Muscle of back (tissue), 3 donors: ENCODE measurements at regions not wholly inside any gene's neighbourhood (a gene's known extent, or its start where the extent isn't known, plus 50 kb on each side); places are given as distances from the start of the nearest gene placed in this dataset.
"Not testable (repeated sequence)": the region's sequence is repeated elsewhere in the genome, so short reads cannot be mapped to it uniquely, and the experiment has no call there.

Source experiments
- DNase-seq, 3 donors: peaks; one replicate each; pipeline versions ENCODE4 v3.0.0 to v3.0.0-alpha.2; 2013

- DNase-seq: no peak
Measured at GRCh38 chr16:55061126-55061525, 130.5 kb downstream of the IRX5 start.

DNA sequence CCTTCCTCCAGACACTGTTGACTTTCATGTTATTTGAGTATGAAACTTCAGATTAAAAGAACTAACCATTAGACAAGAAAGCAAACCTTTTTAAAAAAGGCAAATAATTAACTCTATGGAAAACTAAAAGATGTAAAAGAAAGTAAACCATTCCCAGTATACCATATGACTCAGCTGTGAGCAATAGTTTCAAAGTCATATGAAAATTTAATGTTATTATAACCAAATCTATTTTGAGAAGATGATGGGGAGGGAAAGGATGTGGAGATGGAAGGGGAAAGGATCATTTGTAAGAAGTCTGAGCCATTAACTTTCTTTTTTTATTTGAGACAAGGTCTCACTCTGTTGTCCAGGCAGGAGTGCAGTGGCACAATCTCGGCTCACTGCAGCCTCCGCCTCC is 131.8 kb downstream of the IRX5 start:
- DNase-seq: no peak

GRCh38 chr16:55072976-55073375 is 142.3 kb downstream of the IRX5 start:
- DNase-seq: no peak

- no peak for DNase-seq
Measured at GRCh38 chr16:55073830-55074229, 143.2 kb downstream of the IRX5 start.

GRCh38 chr16:55075208-55075607 is 144.5 kb downstream of the IRX5 start:
- DNase-seq: not testable (repeated sequence)

DNA sequence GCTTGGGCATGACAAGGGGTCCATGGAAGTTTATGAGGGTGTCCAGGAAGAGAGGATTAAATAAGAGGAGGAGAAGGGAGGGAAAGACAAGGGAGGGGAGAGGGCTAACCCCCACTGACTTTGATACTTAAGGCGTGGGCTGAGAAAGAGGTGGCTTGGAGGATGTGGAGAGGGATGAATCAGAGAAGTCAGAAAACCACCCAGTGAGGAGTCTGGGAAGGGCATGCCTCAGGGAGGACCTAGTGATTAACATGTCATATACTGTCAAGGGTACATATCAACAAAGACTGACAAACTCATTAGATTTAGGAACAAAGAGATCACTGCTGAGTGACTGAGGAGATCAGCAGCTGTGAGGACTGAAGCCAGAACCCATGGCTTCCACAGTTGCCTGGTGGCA is 145.4 kb downstream of the IRX5 start:
- DNase-seq: no peak

GRCh38 chr16:55077266-55077665 is 146.6 kb downstream of the IRX5 start:
- no peak for DNase-seq

- DNase-seq: no peak
Measured at GRCh38 chr16:55078153-55078552, 147.5 kb downstream of the IRX5 start.

DNA sequence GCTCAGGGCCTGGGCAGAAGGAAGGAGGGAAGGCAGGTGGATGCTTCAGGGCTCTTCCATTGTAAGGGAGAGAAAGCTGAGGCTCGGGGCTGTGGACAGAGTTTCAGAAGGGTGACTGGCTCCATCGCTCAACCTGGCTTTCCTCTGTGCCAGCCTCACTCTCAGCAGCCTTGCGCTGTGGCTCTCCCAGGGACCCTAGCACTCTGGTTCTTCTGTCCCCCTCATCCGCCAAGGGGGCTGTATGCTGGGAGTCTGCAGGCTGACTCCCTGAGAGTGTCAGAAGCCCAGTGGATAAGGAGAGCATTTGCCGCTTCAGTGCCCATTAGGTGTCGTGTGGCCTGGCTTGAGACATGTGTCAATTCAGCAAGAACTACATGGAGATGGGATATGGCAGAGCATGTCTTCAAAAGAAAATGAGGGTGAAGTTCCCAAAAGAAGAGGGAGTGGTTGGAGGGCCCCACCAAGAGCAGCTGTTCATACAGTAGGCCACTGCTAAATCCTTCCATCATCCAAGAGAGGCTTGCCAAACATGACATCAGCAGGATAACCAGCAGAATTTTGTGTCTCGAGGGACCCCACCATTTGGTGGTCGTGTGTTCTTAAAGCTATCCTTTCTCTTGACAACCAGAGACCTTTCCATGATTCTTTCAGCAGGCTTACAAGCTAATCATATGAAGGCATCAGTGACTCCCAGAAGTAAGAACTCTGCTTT is 148.2 kb downstream of the IRX5 start:
- DNase-seq: peak; percentile 25 to 76 (median 53)

GRCh38 chr16:55081622-55082590 is 151.2 kb downstream of the IRX5 start:
- DNase-seq: no peak

DNA sequence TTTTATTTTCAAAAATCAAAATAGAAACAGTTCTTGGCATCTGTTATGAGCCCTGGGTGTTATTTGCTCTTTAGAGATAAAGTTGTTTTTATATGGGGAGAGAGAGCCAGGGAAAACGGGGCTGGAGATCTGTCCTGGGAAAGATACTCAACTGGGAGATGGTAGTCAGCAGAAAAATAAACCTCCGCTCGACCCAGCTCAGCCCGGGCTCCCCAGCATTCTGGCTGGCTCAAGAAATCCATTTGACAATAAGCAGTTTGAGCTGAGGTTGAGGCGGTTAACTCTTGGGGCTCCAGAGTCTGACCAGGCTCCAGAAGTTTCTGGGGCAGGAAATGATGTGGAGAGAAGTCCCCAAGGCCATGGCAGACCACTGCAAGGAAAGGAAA is 151.9 kb downstream of the IRX5 start:
- DNase-seq: no peak

DNA sequence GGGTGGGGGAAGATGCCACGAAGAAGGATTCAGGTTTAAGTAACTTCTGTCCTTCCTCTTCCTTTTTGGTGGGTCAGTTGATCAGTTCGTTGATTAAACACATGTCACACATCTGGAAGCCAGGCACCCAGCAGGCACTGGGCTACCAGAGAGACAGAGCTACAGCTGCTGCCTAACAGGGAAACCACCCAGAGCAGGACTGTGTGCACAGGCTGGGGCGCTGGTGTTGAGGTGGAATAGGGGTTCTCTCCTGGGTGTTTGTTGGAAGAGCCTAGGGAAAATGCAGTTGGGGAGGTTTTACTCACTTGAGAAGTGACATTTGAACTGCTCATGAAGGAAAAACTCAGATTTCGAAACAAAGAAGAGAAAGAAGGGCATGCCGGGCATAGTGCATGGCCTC is 152.4 kb downstream of the IRX5 start:
- DNase-seq: no peak

- no peak for DNase-seq
Measured at GRCh38 chr16:55088098-55088497, 157.4 kb downstream of the IRX5 start.

DNA sequence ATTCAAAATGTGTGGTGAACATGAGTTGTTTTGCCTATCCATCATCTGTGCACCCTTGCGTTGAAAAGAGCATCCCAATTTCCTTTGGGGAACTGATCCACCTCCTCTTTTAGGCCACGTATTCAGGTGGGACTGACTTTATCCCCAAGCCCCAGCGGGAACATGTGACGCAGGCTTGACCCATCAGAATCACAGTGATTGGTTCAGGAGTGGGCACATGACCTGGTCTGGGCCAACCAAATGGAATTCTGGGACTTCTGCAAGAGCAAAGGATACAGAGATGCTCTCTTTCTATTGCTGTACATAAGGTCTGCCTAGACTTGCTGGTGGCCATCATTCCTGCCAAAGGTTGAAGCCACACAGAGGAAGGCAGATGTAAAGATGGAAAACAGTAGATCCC is 158.9 kb downstream of the IRX5 start:
- no peak for DNase-seq

- DNase-seq: no peak
Measured at GRCh38 chr16:55091213-55091870, 160.7 kb downstream of the IRX5 start.

DNA sequence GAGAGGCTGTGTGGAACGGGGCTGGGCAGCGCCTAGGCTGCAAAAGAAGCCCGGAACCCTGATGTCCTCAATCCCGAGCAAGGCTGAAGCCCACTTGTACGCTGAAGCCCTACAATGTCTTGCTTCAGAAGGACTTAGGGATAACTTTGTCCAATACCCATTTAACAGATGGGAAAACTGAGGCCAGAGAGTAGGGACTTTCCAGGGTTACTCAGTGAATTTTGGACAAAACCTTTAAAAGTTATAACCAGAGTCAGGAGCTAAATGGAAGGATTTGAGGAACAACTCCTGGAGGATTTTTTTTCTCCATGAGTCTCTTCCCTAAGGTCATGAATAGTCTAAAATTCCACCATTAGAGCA is 161.2 kb downstream of the IRX5 start:
- DNase-seq: no peak

GRCh38 chr16:55100100-55100499 is 169.4 kb downstream of the IRX5 start:
- DNase-seq: no peak

DNA sequence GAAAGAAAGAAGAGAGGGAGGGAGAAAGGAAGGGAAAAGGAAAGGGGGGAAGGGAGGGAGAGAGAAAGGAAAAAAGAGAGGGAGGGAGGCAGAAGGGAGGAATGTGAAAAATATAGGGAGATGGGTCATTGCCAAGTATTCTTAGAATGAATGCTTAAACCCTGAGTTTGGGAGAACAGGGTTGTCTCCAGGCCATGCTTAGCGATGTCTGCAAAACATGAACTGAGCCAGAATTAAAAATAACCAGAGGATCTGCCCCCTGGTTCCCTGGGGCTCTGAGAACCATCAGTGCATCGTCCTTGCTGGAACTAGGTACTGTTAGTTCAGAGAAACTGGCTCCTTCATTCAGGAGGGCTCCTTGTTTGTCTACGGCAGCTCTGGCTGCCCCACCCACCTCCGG is 170.4 kb downstream of the IRX5 start:
- peak in 2 of 3 donors; percentile 17 to 55 for DNase-seq

DNA sequence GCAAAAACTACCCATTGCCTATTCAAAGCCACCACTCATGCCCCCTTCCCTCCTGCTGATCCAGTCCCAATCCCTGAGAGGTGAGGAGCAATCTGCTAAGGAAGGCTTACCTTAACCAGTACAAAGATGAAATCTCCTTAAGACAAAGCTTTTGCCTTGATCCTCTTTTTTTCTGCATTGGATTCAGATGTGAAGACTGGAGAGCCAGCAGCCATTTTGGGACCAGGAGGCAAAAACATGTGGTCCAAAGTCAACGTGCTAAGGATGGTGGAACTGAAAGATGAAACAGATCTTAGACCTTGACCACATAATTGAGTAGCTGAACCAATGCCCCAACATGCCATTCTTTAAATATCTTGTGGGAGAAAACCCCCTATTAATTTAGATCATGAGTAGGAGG is 171.4 kb downstream of the IRX5 start:
- DNase-seq: no peak

- no peak for DNase-seq
Measured at GRCh38 chr16:55102531-55102930, 171.9 kb downstream of the IRX5 start.

- no peak for DNase-seq
Measured at GRCh38 chr16:55107851-55108250, 177.2 kb downstream of the IRX5 start.

GRCh38 chr16:55113210-55113609 is 182.5 kb downstream of the IRX5 start:
- DNase-seq: no peak

DNA sequence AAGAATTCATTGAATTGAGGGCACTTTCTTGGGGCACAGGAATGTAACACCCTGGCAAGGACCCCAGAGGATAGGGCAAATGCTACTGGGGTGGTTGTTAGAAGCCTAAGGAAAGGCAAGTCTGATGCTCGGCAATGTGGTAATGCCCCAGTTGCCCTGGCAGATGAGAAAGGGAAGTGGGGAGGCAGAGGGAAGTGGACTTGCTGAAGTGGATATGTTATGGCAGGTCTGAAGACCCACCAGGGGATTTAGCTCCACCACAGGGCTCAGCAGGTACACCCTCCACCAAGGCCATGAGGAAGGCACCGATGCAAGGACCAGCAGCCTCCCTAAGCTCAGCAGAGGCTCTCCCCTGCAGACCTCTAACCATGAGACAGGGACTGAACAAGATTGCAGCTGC is 184.8 kb downstream of the IRX5 start:
- no peak for DNase-seq
